CD4-positive, alpha-beta T cell (primary cell): ENCODE measurements at regions not wholly inside any gene's neighbourhood (a gene's known extent, or its start where the extent isn't known, plus 50 kb on each side); places are given as distances from the start of the nearest gene placed in this dataset.

Source experiments
- ATAC-seq: fragments of 200-7000 bp; cut with Tn5 transposase; one replicate; pipeline ENCODE4 v1.10.0; 2022; ENCODE audit warnings: mild to moderate bottlenecking; ENCODE audit not compliant: poor library complexity
- CTCF ChIA-PET: fragments of 350-600 bp; sonication (Branson Sonifier 250); formaldehyde crosslinking; loops from one replicate; lab custom pipeline; 2021; ENCODE audit warnings: antibody characterized with exemption, inconsistent platforms; lab: Charles Lee
- POLR2A ChIA-PET: fragments of 350-600 bp; sonication (Branson Sonifier 250); formaldehyde crosslinking; loops from one replicate; lab custom pipeline; 2021; ENCODE audit warnings: antibody characterized with exemption, inconsistent platforms; lab: Charles Lee
- DNase-seq, 14 experiments: peaks; one replicate each; pipeline ENCODE4 v3.0.0-alpha.2; 2013 to 2020; ENCODE audit warnings: mixed read lengths in 2 of 14
- H3K27ac ChIP-seq, 2 donors: one replicate each; pipeline versions ENCODE4 v1.5.1 to v1.7.0; 2013; ENCODE audit warnings: low read length in 2 of 2, low read depth in 1 of 2, mild to moderate bottlenecking in 1 of 2
- H3K27me3 ChIP-seq, 2 experiments: 1 replicate in 1 of 2; 2 replicates in 1 of 2; pipeline versions ENCODE4 v1.6.1 to v1.7.0; 2013; ENCODE audit warnings: low read length in 2 of 2, control low read depth in 1 of 2, mild to moderate bottlenecking in 1 of 2, moderate library complexity in 1 of 2; ENCODE audit not compliant: insufficient read depth in 2 of 2, control insufficient read depth in 1 of 2
- H3K36me3 ChIP-seq: one replicate; pipeline ENCODE4 v1.6.1; 2013; ENCODE audit warnings: low read length, control low read depth; ENCODE audit not compliant: insufficient read depth
- H3K4me1 ChIP-seq: one replicate; pipeline ENCODE4 v1.6.1; 2013; ENCODE audit warnings: low read length, control low read depth; ENCODE audit not compliant: insufficient read depth
- H3K4me3 ChIP-seq: one replicate; pipeline ENCODE4 v1.5.1; 2013; ENCODE audit warnings: mild to moderate bottlenecking, low read length, moderate library complexity
- H3K9me3 ChIP-seq, 2 experiments: 1 replicate in 1 of 2; 2 replicates in 1 of 2; pipeline versions ENCODE4 v1.6.1 to v1.7.0; 2013; ENCODE audit warnings: low read length in 2 of 2, mild to moderate bottlenecking in 2 of 2, control low read depth in 1 of 2, moderate library complexity in 1 of 2; ENCODE audit not compliant: control insufficient read depth in 1 of 2, insufficient read depth in 1 of 2
- H3K27ac Mint-ChIP-seq: one replicate; pipeline ENCODE4 v1.8.0; 2020; ENCODE audit warnings: mixed read lengths
- H3K27me3 Mint-ChIP-seq: one replicate; pipeline ENCODE4 v1.8.0; 2021; ENCODE audit warnings: mixed read lengths
- H3K36me3 Mint-ChIP-seq: one replicate; pipeline ENCODE4 v1.8.0; 2021; ENCODE audit warnings: low read depth, mixed read lengths
- H3K4me1 Mint-ChIP-seq: one replicate; pipeline ENCODE4 v1.8.0; 2021; ENCODE audit warnings: low read depth, mixed read lengths
- H3K4me3 Mint-ChIP-seq: one replicate; pipeline ENCODE4 v1.8.0; 2020; ENCODE audit warnings: mild to moderate bottlenecking, mixed read lengths
- H3K9me3 Mint-ChIP-seq: one replicate; pipeline ENCODE4 v1.8.0; 2020; ENCODE audit warnings: mixed read lengths
- intact Hi-C, 2 experiments: fragments of 100-400 bp; cut with DNase I in 1 of 2; cut with micrococcal nuclease in 1 of 2; formaldehyde crosslinking; loops; one replicate each; pipeline versions ENCODE4 v1.15.1 to v1.9.0; 2023 to 2025; cut with DNase I, micrococcal nuclease
- TF ChIP-seq, protein P1 (sequence below): fragments of 200-600 bp; IDR thresholded peaks from one replicate; pipeline ENCODE4 v1.8.0; 2022; ENCODE audit warnings: antibody characterized with exemption, mild to moderate bottlenecking

DNA sequence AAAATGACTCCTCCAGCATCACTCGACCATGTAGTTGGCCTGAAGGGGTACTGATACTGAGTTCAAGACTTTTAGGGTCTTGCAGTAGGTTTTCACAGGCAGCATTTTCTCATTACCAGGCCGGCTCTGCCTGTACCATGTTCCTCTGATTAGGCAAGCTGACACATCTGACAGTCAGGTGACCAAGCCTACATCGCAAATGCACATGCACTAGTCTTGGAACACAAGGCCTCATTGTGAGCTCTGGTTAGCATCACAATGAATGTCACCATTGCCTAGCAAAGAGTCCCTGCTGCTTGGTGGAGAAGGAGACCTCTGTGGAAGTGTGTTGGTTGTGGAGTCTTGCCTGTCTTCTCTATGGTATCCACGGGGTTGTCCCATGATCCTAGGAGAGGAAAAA lies 754.1 kb upstream of the TSPY4 start:
- ChIA-PET POLR2A (no interaction called here), CTCF (no interaction called here)
- ATAC-seq (no peak), DNase-seq (no peak)
- H3K4me3 ChIP-seq, result no peak overlapping the region
- no peak overlapping the region for H3K27ac ChIP-seq
- H3K4me1 ChIP-seq, result no peaks in the 10 kb centered on the region
- no peaks in the 10 kb centered on the region for H3K9me3 Mint-ChIP-seq
- H3K4me1 Mint-ChIP-seq, result no peaks in the 10 kb centered on the region
- no peak overlapping the region for H3K27ac Mint-ChIP-seq
- TF ChIP-seq, protein P1, sequence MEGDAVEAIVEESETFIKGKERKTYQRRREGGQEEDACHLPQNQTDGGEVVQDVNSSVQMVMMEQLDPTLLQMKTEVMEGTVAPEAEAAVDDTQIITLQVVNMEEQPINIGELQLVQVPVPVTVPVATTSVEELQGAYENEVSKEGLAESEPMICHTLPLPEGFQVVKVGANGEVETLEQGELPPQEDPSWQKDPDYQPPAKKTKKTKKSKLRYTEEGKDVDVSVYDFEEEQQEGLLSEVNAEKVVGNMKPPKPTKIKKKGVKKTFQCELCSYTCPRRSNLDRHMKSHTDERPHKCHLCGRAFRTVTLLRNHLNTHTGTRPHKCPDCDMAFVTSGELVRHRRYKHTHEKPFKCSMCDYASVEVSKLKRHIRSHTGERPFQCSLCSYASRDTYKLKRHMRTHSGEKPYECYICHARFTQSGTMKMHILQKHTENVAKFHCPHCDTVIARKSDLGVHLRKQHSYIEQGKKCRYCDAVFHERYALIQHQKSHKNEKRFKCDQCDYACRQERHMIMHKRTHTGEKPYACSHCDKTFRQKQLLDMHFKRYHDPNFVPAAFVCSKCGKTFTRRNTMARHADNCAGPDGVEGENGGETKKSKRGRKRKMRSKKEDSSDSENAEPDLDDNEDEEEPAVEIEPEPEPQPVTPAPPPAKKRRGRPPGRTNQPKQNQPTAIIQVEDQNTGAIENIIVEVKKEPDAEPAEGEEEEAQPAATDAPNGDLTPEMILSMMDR, result no peak
- no peaks in the 10 kb centered on the region for H3K9me3 ChIP-seq
- H3K36me3 ChIP-seq, result no peaks in the 10 kb centered on the region
- H3K27me3 Mint-ChIP-seq, result no peaks in the 10 kb centered on the region
- H3K27me3 ChIP-seq, result no peaks in the 10 kb centered on the region
- H3K4me3 Mint-ChIP-seq, result no peak overlapping the region
- no peaks in the 10 kb centered on the region for H3K36me3 Mint-ChIP-seq
- intact Hi-C loops, result no loop called here

DNA sequence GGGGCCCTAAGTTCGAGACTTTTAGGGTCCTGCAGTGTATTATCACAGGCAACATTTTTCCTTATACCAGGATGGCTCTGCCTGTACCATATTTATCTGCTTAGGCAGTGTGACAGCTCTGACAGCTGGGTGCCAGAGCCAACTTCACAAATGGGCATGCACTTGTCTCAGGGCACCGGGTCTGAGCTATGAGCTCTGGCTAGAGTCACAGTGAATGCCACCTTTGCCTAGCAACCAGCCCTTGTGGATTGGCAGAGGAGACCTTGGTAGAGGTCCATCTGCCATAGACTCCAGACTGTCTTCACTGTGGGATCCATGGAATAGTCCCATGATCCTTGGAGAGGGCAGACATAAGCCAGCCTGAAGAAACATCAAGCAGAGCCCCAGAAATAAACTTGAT lies 746.6 kb upstream of the TSPY4 start:
- Histone ChIP-seq H3K27me3 (no peaks in the 10 kb centered on the region), H3K4me3 (no peak overlapping the region), H3K9me3 (no peaks in the 10 kb centered on the region), H3K4me1 (no peaks in the 10 kb centered on the region), H3K27ac (no peak overlapping the region), H3K36me3 (no peaks in the 10 kb centered on the region)
- Mint-ChIP-seq H3K27me3 (no peaks in the 10 kb centered on the region), H3K27ac (no peak overlapping the region), H3K36me3 (no peaks in the 10 kb centered on the region), H3K9me3 (no peaks in the 10 kb centered on the region), H3K4me3 (no peak overlapping the region), H3K4me1 (no peaks in the 10 kb centered on the region)
- intact Hi-C loops, result no loop called here
- ChIA-PET POLR2A (no interaction called here), CTCF (no interaction called here)
- TF ChIP-seq, protein P1, result no peak
- no peak for ATAC-seq
- no peak for DNase-seq

DNA sequence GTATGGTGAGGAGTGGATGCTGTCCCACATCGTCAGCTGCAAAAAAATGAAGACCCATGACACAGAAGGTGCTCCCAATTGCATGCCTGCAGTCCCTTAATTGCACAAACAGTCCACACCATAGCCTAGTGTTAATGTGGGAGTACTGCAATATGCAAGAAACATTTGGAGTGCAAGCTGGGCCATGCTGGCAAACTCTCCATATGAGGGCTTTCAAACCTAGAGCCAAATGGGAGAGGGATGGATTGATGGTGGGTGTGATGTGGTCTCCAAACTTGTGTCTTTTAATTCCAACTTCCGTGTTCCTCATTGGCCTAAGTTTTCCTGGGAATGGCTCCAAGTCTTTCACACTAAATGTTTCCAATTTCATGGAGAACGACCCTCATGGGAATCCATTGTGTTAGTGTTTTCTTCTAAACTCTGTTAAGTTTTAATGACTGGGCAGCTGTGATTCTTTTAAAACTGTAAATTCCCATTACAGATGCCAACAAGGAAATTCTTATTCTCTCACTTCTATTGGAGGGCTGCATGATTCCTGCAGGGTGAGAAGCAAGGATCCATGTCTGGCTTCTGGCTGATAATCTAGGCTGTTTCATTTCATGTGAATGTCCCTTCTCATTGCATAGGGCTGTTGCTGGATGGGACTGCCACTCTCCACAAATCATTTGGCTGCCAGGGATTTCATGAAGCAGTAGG lies 745.3 kb upstream of the TSPY4 start:
- H3K27me3 Mint-ChIP-seq, result no peaks in the 10 kb centered on the region
- DNase-seq, result no peak
- Histone ChIP-seq H3K36me3 (no peaks in the 10 kb centered on the region), H3K4me3 (no peak overlapping the region), H3K4me1 (no peaks in the 10 kb centered on the region), H3K27me3 (no peaks in the 10 kb centered on the region), H3K27ac (no peak overlapping the region), H3K9me3 (no peaks in the 10 kb centered on the region)
- no peak overlapping the region for H3K27ac Mint-ChIP-seq
- TF ChIP-seq, protein P1, result no peak
- ChIA-PET POLR2A (no interaction called here), CTCF (no interaction called here)
- intact Hi-C loops, result no loop called here
- H3K4me1 Mint-ChIP-seq, result no peaks in the 10 kb centered on the region
- no peaks in the 10 kb centered on the region for H3K9me3 Mint-ChIP-seq
- no peak for ATAC-seq
- no peak overlapping the region for H3K4me3 Mint-ChIP-seq
- H3K36me3 Mint-ChIP-seq, result no peaks in the 10 kb centered on the region
